Mesenchymal stem cell (in vitro differentiated cells and primary cell): ENCODE measurements at regions not wholly inside any gene's neighbourhood (a gene's known extent, or its start where the extent isn't known, plus 50 kb on each side); places are given as distances from the start of the nearest gene placed in this dataset.

Experiments used
- DNase-seq: peaks from one replicate; pipeline ENCODE4 v3.0.0-alpha.2; 2013
- H2AFZ ChIP-seq: one replicate; pipeline ENCODE4 v1.6.1; 2013; ENCODE audit warnings: low read depth, mild to moderate bottlenecking, control low read depth, inconsistent platforms, low read length, moderate library complexity
- H2AK5ac ChIP-seq: 2 replicates; pipeline ENCODE4 v1.6.1; 2013; ENCODE audit warnings: low read length, moderate library complexity, mild to moderate bottlenecking, inconsistent platforms; ENCODE audit not compliant: severe bottlenecking
- H2BK120ac ChIP-seq: one replicate; pipeline ENCODE4 v1.6.1; 2013; ENCODE audit warnings: low read depth, mild to moderate bottlenecking, inconsistent platforms, low read length, moderate library complexity
- H2BK12ac ChIP-seq, 2 experiments: one replicate each; pipeline ENCODE4 v1.6.1; 2013; ENCODE audit warnings: inconsistent platforms in 2 of 2, low read length in 2 of 2, mild to moderate bottlenecking in 2 of 2, moderate library complexity in 2 of 2, control low read depth in 1 of 2
- H2BK15ac ChIP-seq: one replicate; pipeline ENCODE4 v1.6.1; 2013; ENCODE audit warnings: mild to moderate bottlenecking, low read depth, inconsistent platforms; ENCODE audit not compliant: poor library complexity, severe bottlenecking
- H2BK5ac ChIP-seq: 2 replicates; pipeline ENCODE4 v1.6.1; 2013; ENCODE audit warnings: low read depth, mild to moderate bottlenecking, low read length, control low read depth, inconsistent platforms; ENCODE audit not compliant: poor library complexity, severe bottlenecking
- H3K14ac ChIP-seq, 2 experiments: one replicate each; pipeline ENCODE4 v1.6.1; 2013; ENCODE audit warnings: inconsistent platforms in 2 of 2, low read length in 2 of 2, control low read depth in 1 of 2, mild to moderate bottlenecking in 1 of 2, moderate library complexity in 1 of 2
- H3K18ac ChIP-seq, 2 experiments: one replicate each; pipeline ENCODE4 v1.6.1; 2013; ENCODE audit warnings: inconsistent platforms in 2 of 2, low read length in 2 of 2, control low read depth in 1 of 2, low read depth in 1 of 2, mild to moderate bottlenecking in 1 of 2
- H3K23ac ChIP-seq, 2 experiments: one replicate each; pipeline ENCODE4 v1.6.1; 2013; ENCODE audit warnings: inconsistent platforms in 2 of 2, low read length in 2 of 2, mild to moderate bottlenecking in 2 of 2, moderate library complexity in 2 of 2, control low read depth in 1 of 2
- H3K27ac ChIP-seq: 2 replicates; pipeline ENCODE4 v1.5.1; 2013; ENCODE audit warnings: mild to moderate bottlenecking, moderate library complexity, low read length, control low read depth, inconsistent platforms; ENCODE audit not compliant: poor library complexity, severe bottlenecking
- H3K27me3 ChIP-seq, 2 experiments: 2 replicates each; pipeline versions ENCODE4 v1.6.1 to v1.7.0; 2013; ENCODE audit warnings: low read length in 2 of 2, mild to moderate bottlenecking in 2 of 2, moderate library complexity in 2 of 2, control low read depth in 1 of 2, inconsistent platforms in 1 of 2; ENCODE audit not compliant: control insufficient read depth in 1 of 2, insufficient read depth in 1 of 2
- H3K36me3 ChIP-seq, 2 experiments: 2 replicates each; pipeline versions ENCODE4 v1.6.1 to v1.7.0; 2013; ENCODE audit warnings: low read length in 2 of 2, control low read depth in 1 of 2, inconsistent platforms in 1 of 2, low read depth in 1 of 2, mild to moderate bottlenecking in 1 of 2; ENCODE audit not compliant: insufficient read depth in 2 of 2, control insufficient read depth in 1 of 2
- H3K4ac ChIP-seq, 2 experiments: one replicate each; pipeline ENCODE4 v1.6.1; 2013; ENCODE audit warnings: inconsistent platforms in 2 of 2, low read length in 2 of 2, mild to moderate bottlenecking in 2 of 2, moderate library complexity in 2 of 2, control low read depth in 1 of 2, low read depth in 1 of 2
- H3K4me1 ChIP-seq: 2 replicates; pipeline ENCODE4 v1.6.1; 2013; ENCODE audit warnings: low read depth, low read length, control low read depth; ENCODE audit not compliant: control insufficient read depth, insufficient read depth
- H3K4me2 ChIP-seq: 2 replicates; pipeline ENCODE4 v1.6.1; 2013; ENCODE audit warnings: low read length, mild to moderate bottlenecking, inconsistent platforms; ENCODE audit not compliant: poor library complexity, severe bottlenecking
- H3K4me3 ChIP-seq, 2 experiments: 2 replicates each; pipeline versions ENCODE4 v1.5.1 to v1.7.0; 2013; ENCODE audit warnings: low read length in 2 of 2, mild to moderate bottlenecking in 2 of 2, control low read depth in 1 of 2, low read depth in 1 of 2; ENCODE audit not compliant: insufficient read depth in 1 of 2
- H3K79me1 ChIP-seq: replicated peaks from 2 replicates; pipeline ENCODE4 v1.6.1; 2013; ENCODE audit warnings: mild to moderate bottlenecking, control low read depth, low read length, inconsistent platforms; ENCODE audit not compliant: poor library complexity, severe bottlenecking
- H3K9ac ChIP-seq: 2 replicates; pipeline ENCODE4 v1.7.0; 2013; ENCODE audit warnings: mild to moderate bottlenecking, low read length, moderate library complexity
- H3K9me3 ChIP-seq: 2 replicates; pipeline ENCODE4 v1.7.0; 2013; ENCODE audit warnings: mild to moderate bottlenecking, low read length; ENCODE audit not compliant: control insufficient read depth
- H4K8ac ChIP-seq: one replicate; pipeline ENCODE4 v1.6.1; 2013; ENCODE audit warnings: inconsistent platforms, mild to moderate bottlenecking, low read length, moderate library complexity
- H4K91ac ChIP-seq: one replicate; pipeline ENCODE4 v1.6.1; 2013; ENCODE audit warnings: mild to moderate bottlenecking, low read length, inconsistent platforms
- WGBS: methylation state at CpG from one replicate; pipeline ENCODE4 v1.1.7; 2013; ENCODE audit warnings: mixed read lengths; 5-methylcytosine and 5-hydroxymethylcytosine counted together

- no peak overlapping the region for H3K4ac ChIP-seq
- H3K27ac ChIP-seq, result no peak overlapping the region
- DNase-seq, result no peak
- whole genome bisulfite sequencing, result 80% methylated on average over 2 of the region's 2 CpGs
- no peak overlapping the region for H4K8ac ChIP-seq
- H3K4me2 ChIP-seq, result no peak overlapping the region
- H3K9ac ChIP-seq, result no peak overlapping the region
- H4K91ac ChIP-seq, result no peak overlapping the region
- no peak overlapping the region for H3K14ac ChIP-seq
- no peak overlapping the region for H2BK5ac ChIP-seq
- H3K23ac ChIP-seq, result no peak overlapping the region
- no peak overlapping the region for H2BK12ac ChIP-seq
- H2AK5ac ChIP-seq, result no peak overlapping the region
- no peaks in the 10 kb centered on the region for H3K4me1 ChIP-seq
- no peaks in the 10 kb centered on the region for H3K36me3 ChIP-seq
- H3K27me3 ChIP-seq, result no peaks in the 10 kb centered on the region
- H3K79me1 ChIP-seq, result no peaks in the 10 kb centered on the region
- H2BK15ac ChIP-seq, result no peak overlapping the region
- H3K4me3 ChIP-seq, result no peak overlapping the region
- no peak overlapping the region for H2AFZ ChIP-seq
- no peaks in the 10 kb centered on the region for H3K9me3 ChIP-seq
- no peak overlapping the region for H2BK120ac ChIP-seq
- H3K18ac ChIP-seq, result no peak overlapping the region
Observed at GRCh38 chr2:164252568-164253287, 368.6 kb downstream of the GRB14 start.

GRCh38 chr2:164243315-164243714 lies 378.0 kb downstream of the GRB14 start:
- Histone ChIP-seq H3K27ac (no peak overlapping the region), H3K27me3 (no peaks in the 10 kb centered on the region), H2BK12ac (no peak overlapping the region), H3K14ac (no peak overlapping the region), H3K4me3 (no peak overlapping the region), H2BK5ac (no peak overlapping the region), H3K23ac (no peak overlapping the region), H3K4me2 (no peak overlapping the region), H3K9me3 (no peaks in the 10 kb centered on the region), H4K8ac (no peak overlapping the region), H2BK15ac (no peak overlapping the region), H4K91ac (no peak overlapping the region), H2AFZ (no peak overlapping the region), H3K36me3 (no peaks in the 10 kb centered on the region), H3K4me1 (no peaks in the 10 kb centered on the region), H2BK120ac (no peak overlapping the region), H3K18ac (no peak overlapping the region), H3K9ac (no peak overlapping the region), H2AK5ac (no peak overlapping the region), H3K79me1 (no peaks in the 10 kb centered on the region), H3K4ac (no peak overlapping the region)
- DNase-seq, result no peak

GRCh38 chr2:164242409-164242808 lies 378.9 kb downstream of the GRB14 start:
- Histone ChIP-seq H2BK12ac (no peak overlapping the region), H2AFZ (no peak overlapping the region), H2AK5ac (no peak overlapping the region), H4K91ac (no peak overlapping the region), H3K4me1 (no peaks in the 10 kb centered on the region), H3K9ac (no peak overlapping the region), H3K4me2 (no peak overlapping the region), H3K4ac (no peak overlapping the region), H3K18ac (no peak overlapping the region), H3K27me3 (no peaks in the 10 kb centered on the region), H2BK5ac (no peak overlapping the region), H3K79me1 (no peaks in the 10 kb centered on the region), H3K23ac (no peak overlapping the region), H3K9me3 (no peaks in the 10 kb centered on the region), H3K36me3 (no peaks in the 10 kb centered on the region), H3K27ac (no peak overlapping the region), H2BK15ac (no peak overlapping the region), H3K14ac (no peak overlapping the region), H2BK120ac (no peak overlapping the region), H4K8ac (no peak overlapping the region), H3K4me3 (no peak overlapping the region)
- 85% methylated on average over 3 of the region's 3 CpGs for WGBS
- no peak for DNase-seq

- no peak overlapping the region for H3K4me2 ChIP-seq
- H3K4me3 ChIP-seq, result no peak overlapping the region
- no CpG with 5 or more reads among the region's 1 CpG for WGBS
- no peak overlapping the region for H3K27ac ChIP-seq
- no peaks in the 10 kb centered on the region for H3K4me1 ChIP-seq
- H2BK120ac ChIP-seq, result no peak overlapping the region
- H2BK15ac ChIP-seq, result no peak overlapping the region
- H3K23ac ChIP-seq, result no peak overlapping the region
- DNase-seq, result no peak
- H3K9ac ChIP-seq, result no peak overlapping the region
- H4K8ac ChIP-seq, result no peak overlapping the region
- no peaks in the 10 kb centered on the region for H3K27me3 ChIP-seq
- H2AFZ ChIP-seq, result no peak overlapping the region
- no peak overlapping the region for H2BK5ac ChIP-seq
- H3K14ac ChIP-seq, result no peak overlapping the region
- no peaks in the 10 kb centered on the region for H3K9me3 ChIP-seq
- H3K79me1 ChIP-seq, result no peaks in the 10 kb centered on the region
- H2BK12ac ChIP-seq, result no peak overlapping the region
- H4K91ac ChIP-seq, result no peak overlapping the region
- no peak overlapping the region for H3K4ac ChIP-seq
- H3K36me3 ChIP-seq, result no peaks in the 10 kb centered on the region
- H2AK5ac ChIP-seq, result no peak overlapping the region
- H3K18ac ChIP-seq, result no peak overlapping the region
Observed at GRCh38 chr2:164234074-164234473, 387.2 kb downstream of the GRB14 start.
